ENCODE measurements at regions not wholly inside any gene's neighbourhood (a gene's known extent, or its start where the extent isn't known, plus 50 kb on each side); places are given as distances from the start of the nearest gene placed in this dataset.

GRCh38 chr6:170166511-170167122, 124.3 kb downstream of the DLL1 start:
- TF ChIP-seq POLR2A (IDR thresholded peaks at IDR 0.05) (no peak), CTCF (IDR thresholded peaks at IDR 0.05) (no peak)
